Transverse colon (tissue), 4 donors: ENCODE measurements at regions not wholly inside any gene's neighbourhood (a gene's known extent, or its start where the extent isn't known, plus 50 kb on each side); places are given as distances from the start of the nearest gene placed in this dataset.

Source experiments
- DNase-seq: peaks from one replicate; pipeline ENCODE4 v3.0.0-alpha.2; 2019
- H3K27ac ChIP-seq, 4 donors: fragments of 200-600 bp; sonication (generic); 2 replicates each; pipeline ENCODE4 v1.5.1; 2016 to 2018; ENCODE audit warnings: inconsistent platforms in 4 of 4
- H3K27me3 ChIP-seq: fragments of 200-600 bp; sonication (generic); 2 replicates; pipeline ENCODE4 v1.5.1; 2017; ENCODE audit warnings: inconsistent platforms
- H3K36me3 ChIP-seq, 4 donors: fragments of 200-600 bp; sonication (generic); 2 replicates each; pipeline ENCODE4 v1.5.1; 2017 to 2019; ENCODE audit warnings: inconsistent platforms in 4 of 4
- H3K4me1 ChIP-seq, 4 donors: fragments of 200-600 bp; sonication (generic); 2 replicates each; pipeline ENCODE4 v1.5.1; 2017 to 2020; ENCODE audit warnings: inconsistent platforms in 4 of 4
- H3K4me3 ChIP-seq, 4 donors: fragments of 200-600 bp; sonication (generic); 1 replicate in 1 of 4; 2 replicates in 3 of 4; pipeline versions ENCODE4 v1.5.1 to v1.6.1; 2017 to 2019; ENCODE audit warnings: inconsistent platforms in 4 of 4
- H3K9me3 ChIP-seq, 2 donors: fragments of 200-600 bp; sonication (generic); 2 replicates each; pipeline ENCODE4 v1.5.1; 2017 to 2019; ENCODE audit warnings: inconsistent platforms in 2 of 2
- CTCF ChIP-seq, 5 experiments: fragments of 200-600 bp in 3 of 5; fragments of 450-650 bp in 2 of 5; sonication (generic) in 3 of 5; IDR thresholded peaks; 1 replicate in 2 of 5; 2 replicates in 3 of 5; pipeline ENCODE4 v1.5.1; 2016 to 2017; ENCODE audit warnings: antibody characterized with exemption in 5 of 5, inconsistent platforms in 3 of 5, mild to moderate bottlenecking in 2 of 5, moderate library complexity in 1 of 5
- EP300 ChIP-seq: sonication (generic); formaldehyde crosslinking; IDR thresholded peaks from one replicate; pipeline ENCODE4 v1.6.1; 2017; ENCODE audit warnings: antibody characterized with exemption, low read depth
- POLR2A ChIP-seq: fragments of 450-650 bp; IDR thresholded peaks from one replicate; pipeline ENCODE4 v1.6.1; 2016; ENCODE audit warnings: antibody characterized with exemption, mild to moderate bottlenecking, moderate library complexity
- POLR2AphosphoS5 ChIP-seq, 3 donors: sonication (generic); formaldehyde crosslinking; IDR thresholded peaks; one replicate each; pipeline ENCODE4 v1.6.1; 2016; ENCODE audit warnings: antibody characterized with exemption in 3 of 3
- WGBS, 2 donors: methylation state at CpG; one replicate each; pipeline ENCODE4 v1.1.5; 2018; ENCODE audit warnings: low coverage in 1 of 2; 5-methylcytosine and 5-hydroxymethylcytosine counted together
- in situ Hi-C, 4 donors: fragments of 200-750 bp; cut with MboI; loops; one replicate each; pipeline versions ENCODE4 v1.15.0 to v1.15.1; 2017; ENCODE audit warnings: low sequenced_read_pairs in 3 of 4, low pct_ligation_motif_present in 1 of 4, low pct_unique_long_range_greater_than_20kb in 1 of 4
- intact Hi-C: fragments of 100-400 bp; cut with DNase I; formaldehyde crosslinking; loops from one replicate; pipeline ENCODE4 v1.15.1; 2023; ENCODE audit warnings: low total_unique reads

- intact Hi-C loops = no loop called here
- no peaks in the 10 kb centered on the region for H3K36me3 ChIP-seq
- WGBS, 2 donors = 27 to 45% methylated on average over 2 of the region's 2 CpGs
- no peak overlapping the region for H3K4me3 ChIP-seq
- H3K27me3 ChIP-seq = no peaks in the 10 kb centered on the region
- in situ Hi-C loops = no loop called here
- DNase-seq = no peak
- H3K27ac ChIP-seq = no peak overlapping the region
- TF ChIP-seq POLR2A (no peak), POLR2AphosphoS5 (IDR thresholded peaks at IDR 0.05) (no peak), CTCF (IDR thresholded peaks at IDR 0.05) (no peak), EP300 (no peak)
- no peaks in the 10 kb centered on the region for H3K9me3 ChIP-seq
- no peaks in the 10 kb centered on the region for H3K4me1 ChIP-seq
Measured at GRCh38 chr18:71976744-71977143, 567.4 kb downstream of the CBLN2 start.

- in situ Hi-C loops = no loop called here
Measured at GRCh38 chr18:71966791-71967190, 577.4 kb downstream of the CBLN2 start.

GRCh38 chr18:71958605-71959004 lies 585.5 kb downstream of the CBLN2 start:
- Histone ChIP-seq H3K36me3 (no peaks in the 10 kb centered on the region), H3K4me3 (no peak overlapping the region), H3K27me3 (no peaks in the 10 kb centered on the region), H3K4me1 (no peaks in the 10 kb centered on the region), H3K9me3 (no peaks in the 10 kb centered on the region), H3K27ac (no peak overlapping the region)
- 25 to 60% methylated on average over 2 of the region's 2 CpGs for WGBS, 2 donors
- TF ChIP-seq CTCF (IDR thresholded peaks at IDR 0.05) (no peak), EP300 (no peak), POLR2AphosphoS5 (IDR thresholded peaks at IDR 0.05) (no peak), POLR2A (no peak)
- in situ Hi-C loops = no loop called here
- intact Hi-C loops = no loop called here
- DNase-seq = no peak

More at GRCh38 chr18:71966791-71967190, 577.4 kb downstream of the CBLN2 start:
- no peak for TF ChIP-seq EP300
- TF ChIP-seq CTCF (IDR thresholded peaks at IDR 0.05) = no peak
- no peak for TF ChIP-seq POLR2AphosphoS5 (IDR thresholded peaks at IDR 0.05)
- no peak for TF ChIP-seq POLR2A
- intact Hi-C loops = no loop called here
- Histone ChIP-seq H3K4me1 (no peaks in the 10 kb centered on the region), H3K27me3 (no peaks in the 10 kb centered on the region), H3K27ac (no peak overlapping the region), H3K9me3 (no peaks in the 10 kb centered on the region), H3K4me3 (no peak overlapping the region), H3K36me3 (no peaks in the 10 kb centered on the region)
- DNase-seq = no peak

- Histone ChIP-seq H3K27ac (no peak overlapping the region), H3K36me3 (no peaks in the 10 kb centered on the region), H3K27me3 (no peaks in the 10 kb centered on the region), H3K9me3 (no peaks in the 10 kb centered on the region), H3K4me1 (no peaks in the 10 kb centered on the region), H3K4me3 (no peak overlapping the region)
- no peak for TF ChIP-seq POLR2AphosphoS5 (IDR thresholded peaks at IDR 0.05)
- TF ChIP-seq CTCF (IDR thresholded peaks at IDR 0.05) = no peak
- TF ChIP-seq POLR2A = no peak
- no peak for TF ChIP-seq EP300
- in situ Hi-C loops (no loop called here), intact Hi-C loops (no loop called here)
- no peak for DNase-seq
- WGBS, 2 donors = 70 to 74% methylated on average over 6 of the region's 6 CpGs
Measured at GRCh38 chr18:71951001-71951400, 593.1 kb downstream of the CBLN2 start.
